ENCODE measurements at regions not wholly inside any gene's neighbourhood (a gene's known extent, or its start where the extent isn't known, plus 50 kb on each side); places are given as distances from the start of the nearest gene placed in this dataset.
"Not testable (repeated sequence)": the region's sequence is repeated elsewhere in the genome, so short reads cannot be mapped to it uniquely, and the experiment has no call there.

DNA sequence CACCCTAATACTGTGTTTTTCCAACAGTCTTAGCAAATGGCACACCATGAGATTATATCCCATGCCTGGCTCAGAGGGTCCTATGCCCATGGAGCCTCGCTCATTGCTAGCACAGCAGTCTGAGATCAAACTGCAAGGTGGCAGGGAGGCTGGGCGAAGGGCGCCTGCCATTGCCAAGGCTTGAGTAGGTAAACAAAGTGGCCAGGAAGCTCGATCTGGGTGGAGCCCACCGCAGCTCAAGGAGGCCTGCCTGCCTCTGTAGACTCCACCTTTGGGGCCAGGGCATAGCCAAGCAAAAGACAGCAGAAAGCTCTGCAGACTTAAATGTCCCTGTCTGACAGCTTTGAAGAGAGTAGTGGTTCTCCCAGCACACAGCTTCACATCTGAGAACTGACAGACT, 188.2 kb upstream of the ADGRL3 start:
- TF ChIP-seq, protein P1, sequence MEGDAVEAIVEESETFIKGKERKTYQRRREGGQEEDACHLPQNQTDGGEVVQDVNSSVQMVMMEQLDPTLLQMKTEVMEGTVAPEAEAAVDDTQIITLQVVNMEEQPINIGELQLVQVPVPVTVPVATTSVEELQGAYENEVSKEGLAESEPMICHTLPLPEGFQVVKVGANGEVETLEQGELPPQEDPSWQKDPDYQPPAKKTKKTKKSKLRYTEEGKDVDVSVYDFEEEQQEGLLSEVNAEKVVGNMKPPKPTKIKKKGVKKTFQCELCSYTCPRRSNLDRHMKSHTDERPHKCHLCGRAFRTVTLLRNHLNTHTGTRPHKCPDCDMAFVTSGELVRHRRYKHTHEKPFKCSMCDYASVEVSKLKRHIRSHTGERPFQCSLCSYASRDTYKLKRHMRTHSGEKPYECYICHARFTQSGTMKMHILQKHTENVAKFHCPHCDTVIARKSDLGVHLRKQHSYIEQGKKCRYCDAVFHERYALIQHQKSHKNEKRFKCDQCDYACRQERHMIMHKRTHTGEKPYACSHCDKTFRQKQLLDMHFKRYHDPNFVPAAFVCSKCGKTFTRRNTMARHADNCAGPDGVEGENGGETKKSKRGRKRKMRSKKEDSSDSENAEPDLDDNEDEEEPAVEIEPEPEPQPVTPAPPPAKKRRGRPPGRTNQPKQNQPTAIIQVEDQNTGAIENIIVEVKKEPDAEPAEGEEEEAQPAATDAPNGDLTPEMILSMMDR (conservative IDR thresholded peaks at IDR 0.05 in 1 of 2, IDR thresholded peaks at IDR 0.05 in 1 of 2; ENCODE audit: extremely low read depth in 1 of 2, insufficient read depth in 1 of 2, low read depth in 1 of 2, low read length in 2 of 2) = not testable (repeated sequence)
- TF ChIP-seq EZH2 (IDR thresholded peaks at IDR 0.05; ENCODE audit: borderline replicate concordance, low read length) = not testable (repeated sequence)

Measured in mammary epithelial cell (primary cell).